HG03571 (cell line): ENCODE measurements at regions not wholly inside any gene's neighbourhood (a gene's known extent, or its start where the extent isn't known, plus 50 kb on each side); places are given as distances from the start of the nearest gene placed in this dataset.

Source experiments
- ATAC-seq: cut with Tn5 transposase; IDR thresholded peaks from one replicate; pipeline ENCODE4 v1.9.1; 2021; ENCODE audit not compliant: unreplicated experiment

- ATAC-seq: no peak
These were observed 118.7 kb downstream of the TENT4A start for GRCh38 chr5:6831678-6832671.

- no peak for ATAC-seq
These were observed 119.8 kb downstream of the TENT4A start for GRCh38 chr5:6832994-6833393.

GRCh38 chr5:6833406-6833805 lies 120.2 kb downstream of the TENT4A start:
- no peak for ATAC-seq

- ATAC-seq: no peak
These were observed 123.9 kb downstream of the TENT4A start for GRCh38 chr5:6837095-6837494.

GRCh38 chr5:6837519-6838110 lies 124.4 kb downstream of the TENT4A start:
- no peak for ATAC-seq

- no peak for ATAC-seq
These were observed 125.5 kb downstream of the TENT4A start for GRCh38 chr5:6838736-6839135.

- no peak for ATAC-seq
These were observed 127.0 kb downstream of the TENT4A start for GRCh38 chr5:6840136-6840793.

GRCh38 chr5:6843335-6843734 lies 130.1 kb downstream of the TENT4A start:
- no peak for ATAC-seq

GRCh38 chr5:6843821-6844220 lies 130.6 kb downstream of the TENT4A start:
- ATAC-seq: no peak

GRCh38 chr5:6845856-6846255 lies 132.6 kb downstream of the TENT4A start:
- no peak for ATAC-seq

GRCh38 chr5:6847870-6848269 lies 134.6 kb downstream of the TENT4A start:
- no peak for ATAC-seq

GRCh38 chr5:6849316-6850105 lies 136.3 kb downstream of the TENT4A start:
- ATAC-seq: no peak

GRCh38 chr5:6850106-6850432 lies 136.8 kb downstream of the TENT4A start:
- no peak for ATAC-seq

- ATAC-seq: no peak
These were observed 143.4 kb downstream of the TENT4A start for GRCh38 chr5:6856653-6857052.

GRCh38 chr5:6858419-6858818 lies 145.2 kb downstream of the TENT4A start:
- no peak for ATAC-seq

- ATAC-seq: no peak
These were observed 145.8 kb downstream of the TENT4A start for GRCh38 chr5:6859023-6859422.

GRCh38 chr5:6859951-6860638 lies 146.9 kb downstream of the TENT4A start:
- ATAC-seq: no peak

- ATAC-seq: no peak
These were observed 147.8 kb downstream of the TENT4A start for GRCh38 chr5:6861036-6861435.

GRCh38 chr5:6861667-6862066 lies 148.4 kb downstream of the TENT4A start:
- no peak for ATAC-seq

- ATAC-seq: no peak
These were observed 149.1 kb downstream of the TENT4A start for GRCh38 chr5:6862306-6862705.

- ATAC-seq: no peak
These were observed 154.5 kb downstream of the TENT4A start for GRCh38 chr5:6867712-6868111.
